Glutamatergic neuron (in vitro differentiated cells): ENCODE measurements at regions not wholly inside any gene's neighbourhood (a gene's known extent, or its start where the extent isn't known, plus 50 kb on each side); places are given as distances from the start of the nearest gene placed in this dataset.

ENCODE experiments used
- DNase-seq: peaks from one replicate; pipeline ENCODE4 v3.0.0; 2022
- H3K27ac Mint-ChIP-seq: one replicate; pipeline ENCODE4 v1.8.0; 2020; ENCODE audit warnings: mild to moderate bottlenecking, mixed read lengths, inconsistent platforms; ENCODE audit not compliant: unreplicated experiment
- H3K27me3 Mint-ChIP-seq: one replicate; pipeline ENCODE4 v1.8.0; 2020; ENCODE audit warnings: mild to moderate bottlenecking, moderate library complexity, mixed read lengths, inconsistent platforms; ENCODE audit not compliant: unreplicated experiment
- H3K36me3 Mint-ChIP-seq: one replicate; pipeline ENCODE4 v1.8.0; 2020; ENCODE audit warnings: mild to moderate bottlenecking, mixed read lengths, inconsistent platforms; ENCODE audit not compliant: unreplicated experiment
- H3K4me1 Mint-ChIP-seq: one replicate; pipeline ENCODE4 v1.8.0; 2020; ENCODE audit warnings: mild to moderate bottlenecking, low read depth, mixed read lengths, inconsistent platforms; ENCODE audit not compliant: unreplicated experiment
- H3K4me3 Mint-ChIP-seq: one replicate; pipeline ENCODE4 v1.8.0; 2020; ENCODE audit warnings: mild to moderate bottlenecking, mixed read lengths, inconsistent platforms; ENCODE audit not compliant: unreplicated experiment
- H3K9me3 Mint-ChIP-seq: one replicate; pipeline ENCODE4 v1.8.0; 2020; ENCODE audit warnings: mild to moderate bottlenecking, moderate library complexity, mixed read lengths, inconsistent platforms; ENCODE audit not compliant: unreplicated experiment
- TF ChIP-seq, protein P1 (sequence below): fragments of 200-600 bp; sonication (generic); IDR thresholded peaks from one replicate; pipeline ENCODE4 v1.5.0; 2021; ENCODE audit not compliant: partially characterized antibody, unreplicated experiment

GRCh38 chr9:92242260-92243136 is 51.0 kb downstream of the IARS1 start:
- H3K4me3 Mint-ChIP-seq: no peak overlapping the region

GRCh38 chr9:92236915-92237314 is 56.6 kb downstream of the IARS1 start:
- H3K9me3 Mint-ChIP-seq: no peaks in the 10 kb centered on the region
- no peaks in the 10 kb centered on the region for H3K27me3 Mint-ChIP-seq
- H3K36me3 Mint-ChIP-seq: no peaks in the 10 kb centered on the region
- TF ChIP-seq, protein P1, sequence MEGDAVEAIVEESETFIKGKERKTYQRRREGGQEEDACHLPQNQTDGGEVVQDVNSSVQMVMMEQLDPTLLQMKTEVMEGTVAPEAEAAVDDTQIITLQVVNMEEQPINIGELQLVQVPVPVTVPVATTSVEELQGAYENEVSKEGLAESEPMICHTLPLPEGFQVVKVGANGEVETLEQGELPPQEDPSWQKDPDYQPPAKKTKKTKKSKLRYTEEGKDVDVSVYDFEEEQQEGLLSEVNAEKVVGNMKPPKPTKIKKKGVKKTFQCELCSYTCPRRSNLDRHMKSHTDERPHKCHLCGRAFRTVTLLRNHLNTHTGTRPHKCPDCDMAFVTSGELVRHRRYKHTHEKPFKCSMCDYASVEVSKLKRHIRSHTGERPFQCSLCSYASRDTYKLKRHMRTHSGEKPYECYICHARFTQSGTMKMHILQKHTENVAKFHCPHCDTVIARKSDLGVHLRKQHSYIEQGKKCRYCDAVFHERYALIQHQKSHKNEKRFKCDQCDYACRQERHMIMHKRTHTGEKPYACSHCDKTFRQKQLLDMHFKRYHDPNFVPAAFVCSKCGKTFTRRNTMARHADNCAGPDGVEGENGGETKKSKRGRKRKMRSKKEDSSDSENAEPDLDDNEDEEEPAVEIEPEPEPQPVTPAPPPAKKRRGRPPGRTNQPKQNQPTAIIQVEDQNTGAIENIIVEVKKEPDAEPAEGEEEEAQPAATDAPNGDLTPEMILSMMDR: no peak
- H3K4me3 Mint-ChIP-seq: no peak overlapping the region
- no peak overlapping the region for H3K27ac Mint-ChIP-seq
- DNase-seq: no peak
- no peaks in the 10 kb centered on the region for H3K4me1 Mint-ChIP-seq

More at GRCh38 chr9:92242260-92243136, 51.0 kb downstream of the IARS1 start:
- Mint-ChIP-seq H3K27me3 (no peaks in the 10 kb centered on the region), H3K4me1 (no peaks in the 10 kb centered on the region), H3K9me3 (no peaks in the 10 kb centered on the region), H3K36me3 (no peaks in the 10 kb centered on the region), H3K27ac (no peak overlapping the region)
- no peak for DNase-seq
- TF ChIP-seq, protein P1: peak; percentile 35

- no peaks in the 10 kb centered on the region for H3K27me3 Mint-ChIP-seq
- no peak overlapping the region for H3K4me3 Mint-ChIP-seq
- DNase-seq: no peak
- H3K9me3 Mint-ChIP-seq: no peaks in the 10 kb centered on the region
- no peak overlapping the region for H3K27ac Mint-ChIP-seq
- H3K4me1 Mint-ChIP-seq: no peaks in the 10 kb centered on the region
- H3K36me3 Mint-ChIP-seq: no peaks in the 10 kb centered on the region
- TF ChIP-seq, protein P1: no peak
These were observed 57.0 kb downstream of the IARS1 start for GRCh38 chr9:92236465-92236864.

- Mint-ChIP-seq H3K27me3 (no peaks in the 10 kb centered on the region), H3K4me1 (no peaks in the 10 kb centered on the region), H3K4me3 (no peak overlapping the region), H3K9me3 (no peaks in the 10 kb centered on the region), H3K36me3 (no peaks in the 10 kb centered on the region), H3K27ac (peak overlapping the region; percentile 80)
- no peak for DNase-seq
- TF ChIP-seq, protein P1: no peak
These were observed 59.0 kb downstream of the IARS1 start for GRCh38 chr9:92234514-92234913.

GRCh38 chr9:92232190-92232589 is 61.3 kb downstream of the IARS1 start:
- H3K27me3 Mint-ChIP-seq: no peaks in the 10 kb centered on the region
- TF ChIP-seq, protein P1: no peak
- H3K36me3 Mint-ChIP-seq: peaks cover 12% of the 10 kb centered on the region
- no peak for DNase-seq
- no peak overlapping the region for H3K27ac Mint-ChIP-seq
- H3K9me3 Mint-ChIP-seq: no peaks in the 10 kb centered on the region
- no peak overlapping the region for H3K4me3 Mint-ChIP-seq
- no peaks in the 10 kb centered on the region for H3K4me1 Mint-ChIP-seq
